NB4 (cell line): ENCODE measurements at regions not wholly inside any gene's neighbourhood (a gene's known extent, or its start where the extent isn't known, plus 50 kb on each side); places are given as distances from the start of the nearest gene placed in this dataset.

ENCODE experiments used
- POLR2A ChIP-seq: IDR thresholded peaks from 2 replicates; pipeline ENCODE4 v1.6.1; 2011; ENCODE audit warnings: mild to moderate bottlenecking; ENCODE audit not compliant: insufficient read length; ENCODE audit errors: extremely low read depth
- TF ChIP-seq, protein P1 (sequence below): IDR thresholded peaks from one replicate; pipeline ENCODE4 v1.5.1; 2012; ENCODE audit warnings: low read depth, low read length

DNA sequence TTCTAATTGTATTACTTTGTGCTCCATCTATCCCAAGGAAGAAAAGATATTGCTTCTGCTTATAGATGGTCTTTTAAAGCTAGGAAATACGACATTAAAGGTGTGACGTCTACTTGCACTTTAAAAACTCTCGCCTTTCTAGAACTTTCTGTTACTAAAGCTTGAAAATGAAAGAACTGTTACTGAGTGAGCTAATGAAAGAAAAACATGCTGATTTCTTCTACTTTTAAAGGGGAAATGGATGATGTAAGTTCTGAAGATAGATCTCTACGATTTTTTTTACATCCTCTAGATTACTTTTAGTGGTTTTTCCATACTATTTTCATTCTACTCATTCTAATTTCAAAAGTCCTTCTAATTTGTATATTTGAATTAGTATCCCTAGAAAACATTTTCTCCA lies 387.5 kb downstream of the USP25 start:
- TF ChIP-seq POLR2A: no peak
- TF ChIP-seq, protein P1, sequence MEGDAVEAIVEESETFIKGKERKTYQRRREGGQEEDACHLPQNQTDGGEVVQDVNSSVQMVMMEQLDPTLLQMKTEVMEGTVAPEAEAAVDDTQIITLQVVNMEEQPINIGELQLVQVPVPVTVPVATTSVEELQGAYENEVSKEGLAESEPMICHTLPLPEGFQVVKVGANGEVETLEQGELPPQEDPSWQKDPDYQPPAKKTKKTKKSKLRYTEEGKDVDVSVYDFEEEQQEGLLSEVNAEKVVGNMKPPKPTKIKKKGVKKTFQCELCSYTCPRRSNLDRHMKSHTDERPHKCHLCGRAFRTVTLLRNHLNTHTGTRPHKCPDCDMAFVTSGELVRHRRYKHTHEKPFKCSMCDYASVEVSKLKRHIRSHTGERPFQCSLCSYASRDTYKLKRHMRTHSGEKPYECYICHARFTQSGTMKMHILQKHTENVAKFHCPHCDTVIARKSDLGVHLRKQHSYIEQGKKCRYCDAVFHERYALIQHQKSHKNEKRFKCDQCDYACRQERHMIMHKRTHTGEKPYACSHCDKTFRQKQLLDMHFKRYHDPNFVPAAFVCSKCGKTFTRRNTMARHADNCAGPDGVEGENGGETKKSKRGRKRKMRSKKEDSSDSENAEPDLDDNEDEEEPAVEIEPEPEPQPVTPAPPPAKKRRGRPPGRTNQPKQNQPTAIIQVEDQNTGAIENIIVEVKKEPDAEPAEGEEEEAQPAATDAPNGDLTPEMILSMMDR: no peak
